HepG2 (cell line): ENCODE measurements at regions not wholly inside any gene's neighbourhood (a gene's known extent, or its start where the extent isn't known, plus 50 kb on each side); places are given as distances from the start of the nearest gene placed in this dataset.

ENCODE experiments used
- ATAC-seq: fragments of 200-7000 bp; cut with Tn5 transposase; 3 replicates; pipeline ENCODE4 v1.9.1; 2020; ENCODE audit warnings: mild to moderate bottlenecking, moderate library complexity
- BruUV-seq: library from RNA; stranded (reverse); fragments of 400-500 nt; replicated peaks from 2 replicates; lab custom pipeline; 2021; lab: Mats Ljungman, UMichigan
- CTCF ChIA-PET: fragments of 300-600 bp; formaldehyde crosslinking; extraction: SDS; loops from one replicate; lab custom pipeline; 2021; ENCODE audit warnings: low total read pairs, inconsistent platforms, low intra/inter-chr PET ratio; lab: Yijun Ruan, JAX
- POLR2A ChIA-PET: fragments of 350-600 bp; sonication (Branson Sonifier 250); formaldehyde crosslinking; loops from one replicate; lab custom pipeline; 2020; ENCODE audit warnings: antibody characterized with exemption, inconsistent platforms; lab: Yijun Ruan, JAX
- DNase-seq: peaks from one replicate; pipeline ENCODE4 v3.0.0-alpha.2; 2015; ENCODE audit warnings: low spot score
- FAIRE-seq: peaks from 3 replicates; lab custom pipeline; 2011; peaks lifted over from hg19 to GRCh38; lab: Jason Lieb, UNC
- H2AFZ ChIP-seq: one replicate; pipeline ENCODE4 v1.6.1; 2011; ENCODE audit warnings: low read length, inconsistent platforms
- H3K27ac ChIP-seq: fragments of 300-600 bp; 3 replicates; pipeline ENCODE4 v1.8.0; 2011; ENCODE audit warnings: mixed run types, mild to moderate bottlenecking, mixed read lengths, low read length, inconsistent platforms; ENCODE audit not compliant: insufficient read depth; ENCODE audit errors: extremely low read length
- H3K27me3 ChIP-seq, 2 experiments: fragments of 200-600 bp in 1 of 2; 2 replicates in 1 of 2; 3 replicates in 1 of 2; pipeline versions ENCODE4 v1.6.0 to v1.8.0; 2011; ENCODE audit warnings: low read length in 2 of 2, mild to moderate bottlenecking in 2 of 2, moderate library complexity in 2 of 2, inconsistent platforms in 1 of 2; ENCODE audit not compliant: insufficient read depth in 2 of 2, control insufficient read depth in 1 of 2
- H3K36me3 ChIP-seq, 2 experiments: fragments of 200-600 bp in 1 of 2; replicated peaks in 1 of 2; 2 replicates in 1 of 2; 3 replicates in 1 of 2; pipeline versions ENCODE4 v1.5.1 to v1.8.0; 2011; ENCODE audit warnings: low read length in 2 of 2, inconsistent platforms in 1 of 2; ENCODE audit not compliant: insufficient read depth in 2 of 2, control insufficient read depth in 1 of 2
- H3K4me1 ChIP-seq: 2 replicates; pipeline ENCODE4 v1.5.1; 2012; ENCODE audit warnings: low read length, inconsistent platforms; ENCODE audit not compliant: insufficient read depth
- H3K4me2 ChIP-seq: 2 replicates; pipeline ENCODE4 v1.6.0; 2011; ENCODE audit warnings: low read depth, low read length, inconsistent platforms
- H3K4me3 ChIP-seq, 3 experiments: fragments of 200-600 bp in 1 of 3; sonication (generic), shearing (Covaris generic) in 1 of 3; replicated peaks in 1 of 3; 2 replicates each; pipeline ENCODE4 v1.5.1; 2011 to 2016; ENCODE audit warnings: low read length in 3 of 3, inconsistent platforms in 2 of 3, low read depth in 2 of 3, mild to moderate bottlenecking in 2 of 3, control low read depth in 1 of 3, mixed read lengths in 1 of 3; ENCODE audit not compliant: insufficient read depth in 1 of 3
- H3K79me2 ChIP-seq: one replicate; pipeline ENCODE4 v1.6.1; 2011; ENCODE audit warnings: low read length, inconsistent platforms; ENCODE audit not compliant: insufficient read depth
- H3K9ac ChIP-seq: 2 replicates; pipeline ENCODE4 v1.6.0; 2011; ENCODE audit warnings: mild to moderate bottlenecking, low read depth, low read length, inconsistent platforms; ENCODE audit not compliant: insufficient read depth
- H3K9me3 ChIP-seq: 2 replicates; pipeline ENCODE4 v1.5.1; 2012; ENCODE audit warnings: mild to moderate bottlenecking, low read length
- H4K20me1 ChIP-seq: 2 replicates; pipeline ENCODE4 v1.6.0; 2011; ENCODE audit warnings: inconsistent platforms, mild to moderate bottlenecking, low read length, moderate library complexity; ENCODE audit not compliant: insufficient read depth
- FOSL1 ChIP-seq: sonication (generic); formaldehyde crosslinking; IDR thresholded peaks from 2 replicates; pipeline ENCODE4 v1.9.0; 2021; ENCODE audit warnings: missing genetic modification reagents, borderline replicate concordance
- POLR2AphosphoS5 ChIP-seq: IDR thresholded peaks from 2 replicates; pipeline ENCODE4 v1.6.1; 2012; ENCODE audit warnings: low read depth, low read length
- ZBTB21 ChIP-seq: sonication (generic); formaldehyde crosslinking; IDR thresholded peaks from 2 replicates; pipeline ENCODE4 v1.4.0; 2020; ENCODE audit warnings: missing genetic modification reagents
- ZNF30 ChIP-seq: sonication (generic); formaldehyde crosslinking; IDR thresholded peaks from 2 replicates; pipeline ENCODE4 v1.5.0; 2020; ENCODE audit warnings: mild to moderate bottlenecking, missing genetic modification reagents
- ZNF562 ChIP-seq: sonication (generic); formaldehyde crosslinking; IDR thresholded peaks from 2 replicates; pipeline ENCODE4 v1.8.0; 2022; ENCODE audit warnings: missing genetic modification reagents, borderline replicate concordance
- ZNF660 ChIP-seq: sonication (generic); formaldehyde crosslinking; IDR thresholded peaks from 2 replicates; pipeline ENCODE4 v1.5.1; 2020; ENCODE audit warnings: mild to moderate bottlenecking, low read depth, missing genetic modification reagents, borderline replicate concordance
- ZSCAN20 ChIP-seq: sonication (generic); formaldehyde crosslinking; IDR thresholded peaks from 2 replicates; pipeline ENCODE4 v1.4.0; 2020; ENCODE audit warnings: missing genetic modification reagents, mild to moderate bottlenecking, borderline replicate concordance
- WGBS: methylation state at CpG from one replicate; pipeline ENCODE4 v1.1.6; 2017; ENCODE audit warnings: low lambda C conversion rate; 5-methylcytosine and 5-hydroxymethylcytosine counted together
- in situ Hi-C: cut with HindIII; loops from 2 replicates; pipeline ENCODE4 v1.10.0; 2017; ENCODE audit warnings: low pct_unique_long_range_greater_than_20kb; ENCODE audit not compliant: extremely low pct_ligation_motif_present
- intact Hi-C: fragments of 100-400 bp; cut with micrococcal nuclease; formaldehyde crosslinking; loops from one replicate; pipeline ENCODE4 v1.10.0; 2022; ENCODE audit not compliant: unreplicated experiment
- TF ChIP-seq, protein P1 (sequence below): sonication (generic); formaldehyde crosslinking; IDR thresholded peaks from 2 replicates; pipeline ENCODE4 v1.5.0; 2020; ENCODE audit warnings: mild to moderate bottlenecking, missing genetic modification reagents

DNA sequence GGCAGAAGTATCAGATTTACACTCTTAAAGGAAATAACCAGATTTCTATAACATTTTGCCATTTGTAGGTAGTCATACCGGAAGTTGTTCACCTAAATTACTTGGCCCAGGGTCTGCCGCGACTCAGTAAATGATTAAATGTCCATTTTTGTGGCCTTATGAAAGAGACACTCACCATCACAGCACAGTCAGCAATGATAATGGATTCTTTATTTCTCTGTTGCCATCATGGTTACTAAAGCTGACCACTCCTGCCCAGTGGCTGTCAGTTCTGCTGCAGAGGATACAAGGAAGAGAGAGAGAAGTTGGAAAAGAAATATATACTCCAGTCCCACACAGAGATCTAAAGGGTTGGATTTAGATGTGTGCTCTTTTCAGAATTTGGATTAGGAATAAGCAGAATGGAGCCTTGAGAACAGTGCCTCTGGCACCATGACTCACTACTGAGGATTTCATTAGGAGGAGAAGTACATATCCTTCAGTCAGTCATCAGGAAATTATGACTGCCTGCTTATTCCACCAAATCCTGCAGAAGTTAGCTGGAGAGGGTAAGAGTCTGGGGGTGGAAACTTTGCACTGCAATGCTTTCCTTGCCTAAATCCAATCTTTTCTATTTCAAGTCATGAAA lies 72.8 kb upstream of the EFNA5 start:
- no peak overlapping the region for H3K4me3 ChIP-seq
- POLR2A ChIA-PET = no interaction called here
- BruUV-seq = no TSS peak
- H3K27ac ChIP-seq = no peak overlapping the region
- H4K20me1 ChIP-seq = no peaks in the 10 kb centered on the region
- H3K36me3 ChIP-seq = no peaks in the 10 kb centered on the region
- in situ Hi-C loops (no loop called here), intact Hi-C loops (no loop called here)
- H3K9me3 ChIP-seq = no peaks in the 10 kb centered on the region
- no peaks in the 10 kb centered on the region for H3K79me2 ChIP-seq
- DNase-seq (no peak), FAIRE-seq (no peak), ATAC-seq (no peak)
- H3K27me3 ChIP-seq = no peaks in the 10 kb centered on the region
- TF ChIP-seq FOSL1 (CRISPR knock-in tag) (no peak), POLR2AphosphoS5 (no peak), ZBTB21 (CRISPR knock-in tag) (no peak), ZSCAN20 (CRISPR knock-in tag) (no peak), ZNF562 (no peak), ZNF660 (CRISPR knock-in tag) (no peak)
- CTCF ChIA-PET = no interaction called here
- no peak overlapping the region for H3K4me2 ChIP-seq
- H2AFZ ChIP-seq = no peak overlapping the region
- no peaks in the 10 kb centered on the region for H3K4me1 ChIP-seq
- WGBS = 0% methylated on average over 3 of the region's 3 CpGs
- H3K9ac ChIP-seq = no peak overlapping the region

DNA sequence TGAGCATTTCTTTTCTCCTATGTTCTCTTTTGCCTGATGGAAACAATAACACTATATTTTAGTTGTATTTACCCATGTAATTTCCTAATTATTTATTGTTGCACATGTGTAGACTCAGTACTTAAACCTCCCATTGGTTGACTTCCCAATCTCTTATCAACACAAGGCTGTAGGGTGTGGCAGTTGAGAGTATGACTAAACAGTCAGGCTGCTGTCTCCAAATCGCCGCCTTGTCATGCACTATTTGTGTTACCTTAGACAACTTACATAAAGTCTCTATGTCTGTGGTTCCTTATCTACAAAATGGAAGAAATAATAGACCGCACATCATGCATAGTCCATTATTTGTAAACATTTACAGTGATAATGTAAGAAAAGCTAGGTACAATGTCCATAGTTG lies 68.9 kb upstream of the EFNA5 start:
- H3K4me1 ChIP-seq = no peaks in the 10 kb centered on the region
- H3K4me3 ChIP-seq = no peak overlapping the region
- H3K9me3 ChIP-seq = no peaks in the 10 kb centered on the region
- H3K27ac ChIP-seq = no peak overlapping the region
- POLR2A ChIA-PET = no interaction called here
- no peaks in the 10 kb centered on the region for H3K79me2 ChIP-seq
- intact Hi-C loops = no loop called here
- BruUV-seq = no TSS peak
- FAIRE-seq = no peak
- no peak overlapping the region for H3K4me2 ChIP-seq
- H3K36me3 ChIP-seq = no peaks in the 10 kb centered on the region
- no peaks in the 10 kb centered on the region for H4K20me1 ChIP-seq
- H2AFZ ChIP-seq = no peak overlapping the region
- TF ChIP-seq, protein P1, sequence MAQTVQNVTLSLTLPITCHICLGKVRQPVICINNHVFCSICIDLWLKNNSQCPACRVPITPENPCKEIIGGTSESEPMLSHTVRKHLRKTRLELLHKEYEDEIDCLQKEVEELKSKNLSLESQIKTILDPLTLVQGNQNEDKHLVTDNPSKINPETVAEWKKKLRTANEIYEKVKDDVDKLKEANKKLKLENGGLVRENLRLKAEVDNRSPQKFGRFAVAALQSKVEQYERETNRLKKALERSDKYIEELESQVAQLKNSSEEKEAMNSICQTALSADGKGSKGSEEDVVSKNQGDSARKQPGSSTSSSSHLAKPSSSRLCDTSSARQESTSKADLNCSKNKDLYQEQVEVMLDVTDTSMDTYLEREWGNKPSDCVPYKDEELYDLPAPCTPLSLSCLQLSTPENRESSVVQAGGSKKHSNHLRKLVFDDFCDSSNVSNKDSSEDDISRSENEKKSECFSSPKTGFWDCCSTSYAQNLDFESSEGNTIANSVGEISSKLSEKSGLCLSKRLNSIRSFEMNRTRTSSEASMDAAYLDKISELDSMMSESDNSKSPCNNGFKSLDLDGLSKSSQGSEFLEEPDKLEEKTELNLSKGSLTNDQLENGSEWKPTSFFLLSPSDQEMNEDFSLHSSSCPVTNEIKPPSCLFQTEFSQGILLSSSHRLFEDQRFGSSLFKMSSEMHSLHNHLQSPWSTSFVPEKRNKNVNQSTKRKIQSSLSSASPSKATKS = no peak
- TF ChIP-seq ZNF30 (CRISPR knock-in tag) = no peak
- H3K9ac ChIP-seq = no peak overlapping the region
- no peak for ATAC-seq
- CTCF ChIA-PET = no interaction called here
- no peak for DNase-seq
- H3K27me3 ChIP-seq = no peaks in the 10 kb centered on the region
- in situ Hi-C loops = no loop called here
- WGBS = 26% methylated on average over 3 of the region's 3 CpGs
